ENCODE measurements at regions not wholly inside any gene's neighbourhood (a gene's known extent, or its start where the extent isn't known, plus 50 kb on each side); places are given as distances from the start of the nearest gene placed in this dataset.

DNA sequence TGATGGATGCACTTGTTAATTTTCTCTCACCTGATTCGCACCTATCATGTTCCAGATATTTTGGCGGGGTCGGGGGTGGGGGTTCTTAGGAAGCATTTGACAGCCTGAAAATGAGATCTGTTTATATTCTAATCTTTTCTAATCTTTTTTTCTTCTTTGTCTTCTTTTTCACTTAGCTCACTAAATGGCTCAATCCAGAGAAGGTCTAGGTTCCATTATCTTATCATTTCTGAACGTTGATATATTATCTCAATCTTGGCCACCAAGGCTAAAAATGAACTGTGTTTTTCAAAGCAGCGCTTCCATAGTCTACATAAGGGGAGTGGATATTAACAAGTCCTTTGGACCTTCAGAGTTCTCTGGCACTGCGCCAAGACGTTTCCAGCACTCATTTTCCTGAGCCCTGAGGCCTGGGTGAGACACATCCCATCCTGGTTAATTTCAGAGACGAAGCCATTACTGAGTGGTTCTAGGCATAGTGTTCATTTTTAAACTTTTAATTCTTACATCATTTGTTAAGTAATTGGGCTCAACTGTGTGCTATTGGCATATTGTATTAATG is 229.0 kb downstream of the SOX11 start:
- TF ChIP-seq CTCF (IDR thresholded peaks at IDR 0.05) (no peak), ATF3 (CRISPR knock-in tag; conservative IDR thresholded peaks at IDR 0.05) (no peak), TCF7 (CRISPR knock-in tag; IDR thresholded peaks at IDR 0.05; ENCODE audit: low read depth) (no peak), ZNF121 (CRISPR knock-in tag; IDR thresholded peaks at IDR 0.05) (no peak), ZBTB21 (CRISPR knock-in tag; IDR thresholded peaks at IDR 0.05; ENCODE audit: borderline replicate concordance) (no peak), CREB1 (CRISPR knock-in tag; IDR thresholded peaks at IDR 0.05) (no peak), NR3C1 (CRISPR knock-in tag; conservative IDR thresholded peaks at IDR 0.05; ENCODE audit: low read depth) (no peak)

Measured in WTC11 (cell line).